PFSK-1 (cell line): ENCODE measurements at regions not wholly inside any gene's neighbourhood (a gene's known extent, or its start where the extent isn't known, plus 50 kb on each side); places are given as distances from the start of the nearest gene placed in this dataset.

Experiments
- FOXP2 ChIP-seq: optimal IDR thresholded peaks from 2 replicates; pipeline ENCODE3; 2011; ENCODE audit warnings: borderline replicate concordance, control low read depth, inconsistent platforms; ENCODE audit not compliant: insufficient read depth; ENCODE audit errors: extremely low read length, extremely low read depth
- REST ChIP-seq, 2 experiments: IDR thresholded peaks; 2 replicates each; pipeline versions ENCODE4 v1.6.1 to v1.8.0; 2011 to 2012; ENCODE audit warnings: low read depth in 2 of 2, low read length in 2 of 2, control low read depth in 1 of 2, inconsistent platforms in 1 of 2, mild to moderate bottlenecking in 1 of 2, moderate library complexity in 1 of 2; ENCODE audit not compliant: insufficient read depth in 1 of 2
- SIN3A ChIP-seq: IDR thresholded peaks from 2 replicates; pipeline ENCODE4 v1.6.1; 2012; ENCODE audit warnings: mild to moderate bottlenecking, low read length, moderate library complexity, borderline replicate concordance; ENCODE audit not compliant: insufficient read depth
- TAF1 ChIP-seq: IDR thresholded peaks from 2 replicates; pipeline ENCODE4 v1.6.1; 2012; ENCODE audit warnings: low read length, control low read depth, borderline replicate concordance; ENCODE audit not compliant: insufficient read depth

GRCh38 chr11:96865020-96865419 is 475.2 kb downstream of the JRKL start:
- TF ChIP-seq FOXP2 (no peak), TAF1 (no peak), SIN3A (no peak), REST (IDR thresholded peaks at IDR 0.05; ENCODE audit: insufficient read depth in 1 of 2, low read depth in 2 of 2, low read length in 2 of 2) (no peak)
